Aorta (tissue), 5 donors: ENCODE measurements at regions not wholly inside any gene's neighbourhood (a gene's known extent, or its start where the extent isn't known, plus 50 kb on each side); places are given as distances from the start of the nearest gene placed in this dataset.

Experiments
- ATAC-seq: fragments of 200-7000 bp; cut with Tn5 transposase; one replicate; pipeline ENCODE4 v1.9.1; 2022; ENCODE audit warnings: moderate library complexity; ENCODE audit not compliant: low FRiP score
- DNase-seq, 2 donors: peaks; one replicate each; pipeline ENCODE4 v3.0.0-alpha.2; 2020
- H3K27ac ChIP-seq, 2 donors: one replicate each; pipeline ENCODE4 v1.5.1; 2013; ENCODE audit warnings: low read length in 2 of 2, mild to moderate bottlenecking in 2 of 2, moderate library complexity in 2 of 2, control low read depth in 1 of 2, inconsistent platforms in 1 of 2, low read depth in 1 of 2
- H3K27me3 ChIP-seq, 2 donors: one replicate each; pipeline ENCODE4 v1.6.1; 2013; ENCODE audit warnings: control low read depth in 1 of 2, low read length in 1 of 2, mild to moderate bottlenecking in 1 of 2, moderate library complexity in 1 of 2; ENCODE audit not compliant: insufficient read depth in 2 of 2, control insufficient read depth in 1 of 2
- H3K36me3 ChIP-seq, 2 donors: one replicate each; pipeline ENCODE4 v1.6.1; 2013; ENCODE audit warnings: control low read depth in 1 of 2, low read length in 1 of 2, mild to moderate bottlenecking in 1 of 2; ENCODE audit not compliant: insufficient read depth in 2 of 2, control insufficient read depth in 1 of 2
- H3K4me1 ChIP-seq, 2 donors: one replicate each; pipeline ENCODE4 v1.6.1; 2013; ENCODE audit warnings: low read length in 2 of 2, control low read depth in 1 of 2, mild to moderate bottlenecking in 1 of 2, moderate library complexity in 1 of 2; ENCODE audit not compliant: insufficient read depth in 2 of 2, control insufficient read depth in 1 of 2
- H3K4me3 ChIP-seq, 2 donors: one replicate each; pipeline ENCODE4 v1.5.1; 2013; ENCODE audit warnings: low read length in 2 of 2, control low read depth in 1 of 2, mild to moderate bottlenecking in 1 of 2
- H3K9me3 ChIP-seq: one replicate; pipeline ENCODE4 v1.6.1; 2013; ENCODE audit warnings: mild to moderate bottlenecking, low read length; ENCODE audit not compliant: control insufficient read depth
- WGBS, 2 donors: extraction: QIAGEN DNeasy Blood & Tissue Kit; methylation state at CpG; one replicate each; pipeline ENCODE4 v1.1.7; 2013; 5-methylcytosine and 5-hydroxymethylcytosine counted together
- intact Hi-C, 2 donors: fragments of 100-400 bp; cut with DNase I; formaldehyde crosslinking; loops; one replicate each; pipeline versions ENCODE4 v1.14.2 to v1.15.0; 2022
- donor health status: healthy with polysubstance abuse.
- donor health status: Bipolar disorder and iron deficiency.
- donor health status: DM: no; HTN: no; CAD: no.
- donor health status: DM: no; HTN: no; CAD: no.
- donor health status: DM: yes; HTN: yes; CAD: no.

GRCh38 chr2:240351826-240352426 lies 83.5 kb upstream of the GPC1 start:
- Histone ChIP-seq H3K27me3 (no peaks in the 10 kb centered on the region), H3K36me3 (no peaks in the 10 kb centered on the region), H3K27ac (no peak overlapping the region), H3K9me3 (no peaks in the 10 kb centered on the region), H3K4me3 (no peak overlapping the region), H3K4me1 (no peaks in the 10 kb centered on the region)
- DNase-seq (peak in 1 of 2 donors; percentile 51), ATAC-seq (no peak)
- intact Hi-C loops = no loop called here
- 79 to 88% methylated on average over 14 of the region's 14 CpGs for WGBS, 2 donors

- DNase-seq = peak; percentile 38 to 67
- Histone ChIP-seq H3K9me3 (no peaks in the 10 kb centered on the region), H3K27ac (no peak overlapping the region), H3K4me3 (no peak overlapping the region), H3K27me3 (no peaks in the 10 kb centered on the region), H3K36me3 (no peaks in the 10 kb centered on the region), H3K4me1 (no peaks in the 10 kb centered on the region)
- intact Hi-C loops = no loop called here
- no peak for ATAC-seq
- 97% methylated on average over 17 to 18 of the region's 18 CpGs for WGBS, 2 donors
Measured at GRCh38 chr2:240353086-240353798, 82.2 kb upstream of the GPC1 start.

DNA sequence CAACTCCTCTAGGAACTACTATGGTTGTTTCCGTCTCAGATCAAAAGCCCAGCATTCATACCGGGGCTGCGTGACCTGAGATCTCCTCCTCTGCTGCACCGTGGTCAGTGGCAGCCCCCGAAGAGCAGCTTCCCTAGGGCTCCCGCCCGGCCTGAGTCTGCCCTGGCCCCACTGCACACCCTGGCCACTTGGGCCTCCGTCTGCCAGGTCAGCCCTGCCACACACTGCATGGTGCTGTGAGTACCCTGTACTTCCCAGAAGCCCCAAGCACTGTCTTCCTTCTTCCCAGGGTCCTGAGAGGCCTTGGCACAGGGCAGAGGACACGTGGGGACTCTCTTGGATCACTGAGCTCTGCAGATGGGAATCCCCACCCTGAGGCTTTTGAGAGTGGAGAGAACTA lies 81.5 kb upstream of the GPC1 start:
- intact Hi-C loops = no loop called here
- 90% methylated on average over 9 of the region's 9 CpGs for WGBS, 2 donors
- ATAC-seq = no peak

GRCh38 chr2:240355001-240355891 lies 80.2 kb upstream of the GPC1 start:
- H3K9me3 ChIP-seq = no peaks in the 10 kb centered on the region
- H3K4me1 ChIP-seq = no peaks in the 10 kb centered on the region
- no peaks in the 10 kb centered on the region for H3K27me3 ChIP-seq
- DNase-seq (peak in 1 of 2 donors; percentile 59), ATAC-seq (no peak)
- H3K27ac ChIP-seq = no peak overlapping the region
- no peaks in the 10 kb centered on the region for H3K36me3 ChIP-seq
- intact Hi-C loops = no loop called here
- H3K4me3 ChIP-seq = no peak overlapping the region
- WGBS, 2 donors = 86% methylated on average over 16 to 17 of the region's 17 CpGs

More for the DNA sequence above, 81.5 kb upstream of the GPC1 start:
- Histone ChIP-seq H3K36me3 (no peaks in the 10 kb centered on the region), H3K4me3 (no peak overlapping the region), H3K9me3 (no peaks in the 10 kb centered on the region), H3K4me1 (no peaks in the 10 kb centered on the region), H3K27me3 (no peaks in the 10 kb centered on the region), H3K27ac (no peak overlapping the region)
- DNase-seq = peak in 1 of 2 donors; percentile 22

DNA sequence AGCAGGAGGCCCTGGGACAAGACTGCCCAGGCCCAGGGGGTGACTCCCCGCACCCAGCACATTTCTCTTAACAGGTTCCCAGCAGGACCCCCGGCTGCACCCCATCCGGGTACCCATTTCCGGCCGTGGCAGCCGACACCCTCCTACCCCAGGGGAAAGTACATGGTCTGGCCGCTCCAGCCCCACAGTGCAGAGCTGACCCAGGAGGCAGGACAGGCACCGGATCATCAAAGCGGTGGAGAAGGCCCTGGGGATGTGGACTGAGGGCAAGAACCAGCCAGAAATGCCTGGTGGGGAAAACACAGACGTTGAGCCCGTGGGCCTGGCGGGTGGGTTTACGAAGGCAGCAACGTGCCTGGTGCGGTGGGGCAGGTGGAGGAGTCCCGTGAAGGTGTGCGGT lies 79.5 kb upstream of the GPC1 start:
- 96% methylated on average over 17 of the region's 17 CpGs for WGBS, 2 donors
- Histone ChIP-seq H3K9me3 (no peaks in the 10 kb centered on the region), H3K36me3 (no peaks in the 10 kb centered on the region), H3K4me3 (no peak overlapping the region), H3K27ac (no peak overlapping the region), H3K4me1 (no peaks in the 10 kb centered on the region), H3K27me3 (no peaks in the 10 kb centered on the region)
- ATAC-seq = no peak
- peak in 1 of 2 donors; percentile 68 for DNase-seq
- intact Hi-C loops = no loop called here

DNA sequence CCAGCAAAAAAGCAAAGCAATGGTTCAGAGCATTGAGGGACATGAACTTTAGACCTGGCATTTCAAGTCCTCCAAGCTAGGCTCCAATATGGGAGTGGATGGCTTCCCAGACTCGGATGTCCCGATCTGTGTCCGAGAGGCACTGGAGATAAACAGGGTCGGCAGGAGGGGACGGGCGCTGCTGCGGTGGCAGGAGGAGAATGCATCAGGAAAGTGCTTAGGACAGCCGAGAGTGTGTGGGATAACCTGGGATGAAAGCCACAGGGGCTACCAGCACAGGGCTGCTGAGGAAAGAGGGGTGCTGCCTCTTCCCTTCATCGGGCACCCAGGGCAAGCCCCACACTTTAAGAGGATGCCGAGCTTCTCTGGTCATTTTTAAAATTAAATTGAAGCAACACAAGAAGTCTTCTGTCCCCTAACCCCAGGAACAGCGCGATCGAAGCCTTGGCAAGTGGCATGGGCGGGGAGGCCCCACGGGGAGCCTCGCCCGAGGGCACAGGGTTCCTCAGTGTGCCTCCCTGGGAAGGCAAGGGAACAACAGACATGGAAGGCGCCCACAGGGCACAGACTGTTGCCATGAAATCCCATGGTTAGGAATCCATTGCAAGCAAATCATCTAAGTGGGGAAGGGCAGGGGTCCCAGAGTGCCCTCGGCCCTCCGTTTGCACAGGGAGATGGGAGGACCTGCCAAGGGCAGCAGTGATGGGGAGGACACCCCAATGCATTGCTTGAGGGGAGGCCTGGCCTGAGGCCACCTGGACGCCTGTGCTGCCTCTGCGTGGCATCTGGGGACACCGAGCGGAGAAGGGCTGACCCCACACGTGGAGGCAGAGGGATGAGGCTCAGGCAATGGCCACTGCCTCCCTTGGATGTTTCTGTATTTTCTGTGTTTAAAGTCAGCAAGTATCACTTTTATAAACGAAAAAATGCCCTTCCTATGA lies 78.5 kb upstream of the GPC1 start:
- ATAC-seq (no peak), DNase-seq (peak; percentile 17 to 57)
- WGBS, 2 donors = 91 to 92% methylated on average over 26 of the region's 26 CpGs
- no peak overlapping the region for H3K4me3 ChIP-seq
- intact Hi-C loops = no loop called here
- no peaks in the 10 kb centered on the region for H3K9me3 ChIP-seq
- no peaks in the 10 kb centered on the region for H3K4me1 ChIP-seq
- H3K36me3 ChIP-seq = no peaks in the 10 kb centered on the region
- no peak overlapping the region for H3K27ac ChIP-seq
- no peaks in the 10 kb centered on the region for H3K27me3 ChIP-seq

DNA sequence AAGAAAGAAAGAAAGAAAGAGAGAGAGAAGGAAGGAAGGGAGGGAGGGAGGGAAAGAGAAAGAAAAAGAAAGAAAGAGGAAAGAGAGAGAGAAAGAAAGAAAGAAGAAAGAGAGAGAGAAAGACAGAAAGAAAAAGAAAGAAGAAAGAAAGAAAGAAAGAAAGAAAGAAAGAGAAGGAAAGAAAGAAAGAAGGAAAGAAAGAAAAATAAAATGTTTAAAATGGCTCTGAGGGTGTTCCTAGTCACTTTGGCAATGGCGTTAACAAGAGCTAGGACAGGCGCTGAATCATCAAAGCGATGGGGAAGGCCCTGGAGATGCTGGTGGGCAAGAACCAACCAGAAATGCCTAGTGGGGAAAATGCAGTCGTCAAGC lies 77.8 kb upstream of the GPC1 start:
- Histone ChIP-seq H3K27ac (no peak overlapping the region), H3K27me3 (no peaks in the 10 kb centered on the region), H3K9me3 (no peaks in the 10 kb centered on the region), H3K4me1 (no peaks in the 10 kb centered on the region), H3K4me3 (no peak overlapping the region), H3K36me3 (no peaks in the 10 kb centered on the region)
- ATAC-seq (no peak), DNase-seq (peak in 1 of 2 donors; percentile 49)
- 90 to 93% methylated on average over 4 of the region's 4 CpGs for WGBS, 2 donors
- intact Hi-C loops = no loop called here

GRCh38 chr2:240358080-240358479 lies 77.4 kb upstream of the GPC1 start:
- no peaks in the 10 kb centered on the region for H3K27me3 ChIP-seq
- intact Hi-C loops = no loop called here
- H3K4me1 ChIP-seq = no peaks in the 10 kb centered on the region
- no peaks in the 10 kb centered on the region for H3K9me3 ChIP-seq
- ATAC-seq (no peak), DNase-seq (peak; percentile 33 to 49)
- 88 to 91% methylated on average over 7 of the region's 7 CpGs for WGBS, 2 donors
- no peaks in the 10 kb centered on the region for H3K36me3 ChIP-seq
- H3K4me3 ChIP-seq = no peak overlapping the region
- no peak overlapping the region for H3K27ac ChIP-seq
